Central memory CD8-positive, alpha-beta T cell (primary cell): ENCODE measurements at regions not wholly inside any gene's neighbourhood (a gene's known extent, or its start where the extent isn't known, plus 50 kb on each side); places are given as distances from the start of the nearest gene placed in this dataset.
"Not testable (repeated sequence)": the region's sequence is repeated elsewhere in the genome, so short reads cannot be mapped to it uniquely, and the experiment has no call there.

ENCODE experiments used
- ATAC-seq: fragments of 150-1000 bp; cut with Tn5 transposase; replicated peaks from 2 replicates; pipeline ENCODE4 v1.10.0; 2022; ENCODE audit warnings: mild to moderate bottlenecking, moderate FRiP score, moderate number of reproducible peaks; ENCODE audit not compliant: poor library complexity, severe bottlenecking; ENCODE audit errors: extremely low read depth
- DNase-seq, 2 donors: peaks; one replicate each; pipeline ENCODE4 v3.0.0; 2021; ENCODE audit warnings: low spot score in 2 of 2
- H3K27ac Mint-ChIP-seq: one replicate; pipeline ENCODE4 v1.8.0; 2022; ENCODE audit warnings: low read depth, mild to moderate bottlenecking, moderate library complexity, mixed read lengths
- H3K27me3 Mint-ChIP-seq: one replicate; pipeline ENCODE4 v1.8.0; 2022; ENCODE audit warnings: mixed read lengths
- H3K36me3 Mint-ChIP-seq: one replicate; pipeline ENCODE4 v1.8.0; 2022; ENCODE audit warnings: mild to moderate bottlenecking, moderate library complexity, mixed read lengths; ENCODE audit not compliant: insufficient read depth
- H3K4me1 Mint-ChIP-seq: one replicate; pipeline ENCODE4 v1.8.0; 2022; ENCODE audit warnings: mixed read lengths
- H3K4me3 Mint-ChIP-seq: one replicate; pipeline ENCODE4 v1.8.0; 2022; ENCODE audit warnings: mild to moderate bottlenecking, moderate library complexity, mixed read lengths
- H3K9me3 Mint-ChIP-seq: one replicate; pipeline ENCODE4 v1.8.0; 2022; ENCODE audit warnings: mixed read lengths

- H3K4me3 Mint-ChIP-seq = no peak overlapping the region
- no peaks in the 10 kb centered on the region for H3K27me3 Mint-ChIP-seq
- ATAC-seq (no peak), DNase-seq (no peak)
- H3K36me3 Mint-ChIP-seq = no peaks in the 10 kb centered on the region
- no peak overlapping the region for H3K27ac Mint-ChIP-seq
- H3K9me3 Mint-ChIP-seq = no peaks in the 10 kb centered on the region
- H3K4me1 Mint-ChIP-seq = no peaks in the 10 kb centered on the region
Observed at GRCh38 chr14:40394634-40395340, 962.6 kb upstream of the FBXO33 start.

- H3K27me3 Mint-ChIP-seq = no peaks in the 10 kb centered on the region
- no peaks in the 10 kb centered on the region for H3K9me3 Mint-ChIP-seq
- DNase-seq (no peak), ATAC-seq (no peak)
- H3K4me3 Mint-ChIP-seq = no peak overlapping the region
- no peaks in the 10 kb centered on the region for H3K4me1 Mint-ChIP-seq
- no peaks in the 10 kb centered on the region for H3K36me3 Mint-ChIP-seq
- H3K27ac Mint-ChIP-seq = no peak overlapping the region
Observed at GRCh38 chr14:40393143-40393542, 960.9 kb upstream of the FBXO33 start.

- H3K27ac Mint-ChIP-seq = no peak overlapping the region
- DNase-seq (no peak), ATAC-seq (no peak)
- H3K9me3 Mint-ChIP-seq = no peaks in the 10 kb centered on the region
- no peaks in the 10 kb centered on the region for H3K27me3 Mint-ChIP-seq
- no peak overlapping the region for H3K4me3 Mint-ChIP-seq
- no peaks in the 10 kb centered on the region for H3K4me1 Mint-ChIP-seq
- H3K36me3 Mint-ChIP-seq = no peaks in the 10 kb centered on the region
Observed at GRCh38 chr14:40386433-40386832, 954.2 kb upstream of the FBXO33 start.

- Mint-ChIP-seq H3K4me1 (no peaks in the 10 kb centered on the region), H3K27me3 (no peaks in the 10 kb centered on the region), H3K9me3 (peaks cover 12% of the 10 kb centered on the region), H3K27ac (no peak overlapping the region), H3K36me3 (no peaks in the 10 kb centered on the region), H3K4me3 (no peak overlapping the region)
- no peak for DNase-seq
- no peak for ATAC-seq
Observed at GRCh38 chr14:40374221-40374620, 942.0 kb upstream of the FBXO33 start.

- H3K36me3 Mint-ChIP-seq = no peaks in the 10 kb centered on the region
- no peaks in the 10 kb centered on the region for H3K4me1 Mint-ChIP-seq
- ATAC-seq = no peak
- H3K27ac Mint-ChIP-seq = no peak overlapping the region
- no peak for DNase-seq
- peaks cover 12% of the 10 kb centered on the region for H3K9me3 Mint-ChIP-seq
- no peak overlapping the region for H3K4me3 Mint-ChIP-seq
- H3K27me3 Mint-ChIP-seq = no peaks in the 10 kb centered on the region
Observed at GRCh38 chr14:40371011-40371410, 938.8 kb upstream of the FBXO33 start.

GRCh38 chr14:40368314-40368713 is 936.1 kb upstream of the FBXO33 start:
- H3K4me1 Mint-ChIP-seq = no peaks in the 10 kb centered on the region
- ATAC-seq (no peak), DNase-seq (no peak)
- no peaks in the 10 kb centered on the region for H3K27me3 Mint-ChIP-seq
- peaks cover 16% of the 10 kb centered on the region for H3K9me3 Mint-ChIP-seq
- H3K4me3 Mint-ChIP-seq = no peak overlapping the region
- no peak overlapping the region for H3K27ac Mint-ChIP-seq
- no peaks in the 10 kb centered on the region for H3K36me3 Mint-ChIP-seq

- H3K9me3 Mint-ChIP-seq = peaks cover 19% of the 10 kb centered on the region
- ATAC-seq = no peak
- H3K27me3 Mint-ChIP-seq = no peaks in the 10 kb centered on the region
- no peak for DNase-seq
- H3K36me3 Mint-ChIP-seq = no peaks in the 10 kb centered on the region
- no peaks in the 10 kb centered on the region for H3K4me1 Mint-ChIP-seq
- H3K27ac Mint-ChIP-seq = no peak overlapping the region
- no peak overlapping the region for H3K4me3 Mint-ChIP-seq
Observed at GRCh38 chr14:40367717-40368116, 935.5 kb upstream of the FBXO33 start.

- Mint-ChIP-seq H3K4me3 (no peak overlapping the region), H3K9me3 (peaks cover 17% of the 10 kb centered on the region), H3K27ac (no peak overlapping the region), H3K27me3 (no peaks in the 10 kb centered on the region), H3K4me1 (no peaks in the 10 kb centered on the region), H3K36me3 (no peaks in the 10 kb centered on the region)
- DNase-seq = no peak
- ATAC-seq = no peak
Observed at GRCh38 chr14:40365305-40365704, 933.1 kb upstream of the FBXO33 start.

GRCh38 chr14:40362856-40363255 is 930.6 kb upstream of the FBXO33 start:
- no peak overlapping the region for H3K27ac Mint-ChIP-seq
- H3K36me3 Mint-ChIP-seq = no peaks in the 10 kb centered on the region
- peaks cover 27% of the 10 kb centered on the region for H3K9me3 Mint-ChIP-seq
- DNase-seq (no peak), ATAC-seq (no peak)
- H3K4me3 Mint-ChIP-seq = no peak overlapping the region
- H3K27me3 Mint-ChIP-seq = no peaks in the 10 kb centered on the region
- no peaks in the 10 kb centered on the region for H3K4me1 Mint-ChIP-seq

- Mint-ChIP-seq H3K9me3 (peaks cover 12% of the 10 kb centered on the region), H3K4me3 (no peak overlapping the region), H3K27me3 (no peaks in the 10 kb centered on the region), H3K27ac (no peak overlapping the region), H3K4me1 (no peaks in the 10 kb centered on the region), H3K36me3 (no peaks in the 10 kb centered on the region)
- ATAC-seq (no peak), DNase-seq (no peak)
Observed at GRCh38 chr14:40354754-40355153, 922.5 kb upstream of the FBXO33 start.

GRCh38 chr14:40348104-40348503 is 915.9 kb upstream of the FBXO33 start:
- H3K27ac Mint-ChIP-seq, H3K4me3 Mint-ChIP-seq, H3K27me3 Mint-ChIP-seq, H3K9me3 Mint-ChIP-seq, H3K4me1 Mint-ChIP-seq, ATAC-seq, H3K36me3 Mint-ChIP-seq, DNase-seq: not testable (repeated sequence)

GRCh38 chr14:40347675-40348074 is 915.4 kb upstream of the FBXO33 start:
- Mint-ChIP-seq H3K36me3 (no peaks in the 10 kb centered on the region), H3K4me1 (no peaks in the 10 kb centered on the region), H3K27me3 (no peaks in the 10 kb centered on the region), H3K4me3 (no peak overlapping the region), H3K9me3 (peaks cover 6% of the 10 kb centered on the region), H3K27ac (no peak overlapping the region)
- DNase-seq (no peak), ATAC-seq (no peak)

GRCh38 chr14:40346275-40346674 is 914.0 kb upstream of the FBXO33 start:
- ATAC-seq = no peak
- Mint-ChIP-seq H3K36me3 (no peaks in the 10 kb centered on the region), H3K4me3 (no peak overlapping the region), H3K9me3 (peaks cover 13% of the 10 kb centered on the region), H3K27ac (no peak overlapping the region), H3K4me1 (no peaks in the 10 kb centered on the region), H3K27me3 (no peaks in the 10 kb centered on the region)
- no peak for DNase-seq
